ENCODE measurements at regions not wholly inside any gene's neighbourhood (a gene's known extent, or its start where the extent isn't known, plus 50 kb on each side); places are given as distances from the start of the nearest gene placed in this dataset.

DNA sequence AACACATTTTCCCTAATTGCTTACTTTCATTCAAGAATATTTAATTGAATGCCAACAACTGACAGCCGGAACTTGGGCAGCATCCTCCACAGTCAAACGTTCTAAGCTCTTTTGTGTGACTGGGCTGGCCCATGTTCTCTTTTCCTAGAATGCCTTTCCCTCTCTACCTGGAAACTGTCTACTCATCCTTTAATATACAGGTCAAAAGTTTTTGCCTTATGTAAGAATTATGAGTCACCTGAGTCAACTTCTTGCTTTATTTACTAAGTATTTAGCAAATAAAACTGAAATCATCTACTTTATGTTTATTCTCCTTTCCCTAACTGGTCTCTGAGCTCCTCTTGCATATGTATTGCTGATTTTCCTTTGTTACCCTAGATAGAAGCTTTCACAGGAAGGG lies 172.2 kb downstream of the CHRM3 start:
- no peak for DNase-seq (ENCODE audit: low spot score)
- Mint-ChIP-seq H3K27me3 (ENCODE audit: low read depth) (no peaks in the 10 kb centered on the region), H3K36me3 (no peaks in the 10 kb centered on the region), H3K4me1 (peaks cover 23% of the 10 kb centered on the region), H3K4me3 (no peak overlapping the region), H3K27ac (no peak overlapping the region), H3K9me3 (no peaks in the 10 kb centered on the region)
- TF ChIP-seq ZNF121 (CRISPR knock-in tag; IDR thresholded peaks at IDR 0.05) (no peak), OVOL2 (CRISPR knock-in tag; IDR thresholded peaks at IDR 0.05; ENCODE audit: borderline replicate concordance) (no peak), ZNF532 (CRISPR knock-in tag; IDR thresholded peaks at IDR 0.05; ENCODE audit: borderline replicate concordance) (no peak), FOXP1 (CRISPR knock-in tag; IDR thresholded peaks at IDR 0.05; ENCODE audit: borderline replicate concordance) (no peak), SOX15 (CRISPR knock-in tag; IDR thresholded peaks at IDR 0.05) (no peak), ZNF317 (CRISPR knock-in tag; IDR thresholded peaks at IDR 0.05; ENCODE audit: borderline replicate concordance, low read depth) (no peak), ZSCAN18 (CRISPR knock-in tag; IDR thresholded peaks at IDR 0.05) (no peak)
- CTCF ChIA-PET: no interaction called here
- POLR2A ChIA-PET: no interaction called here
- no peak for ATAC-seq

DNA sequence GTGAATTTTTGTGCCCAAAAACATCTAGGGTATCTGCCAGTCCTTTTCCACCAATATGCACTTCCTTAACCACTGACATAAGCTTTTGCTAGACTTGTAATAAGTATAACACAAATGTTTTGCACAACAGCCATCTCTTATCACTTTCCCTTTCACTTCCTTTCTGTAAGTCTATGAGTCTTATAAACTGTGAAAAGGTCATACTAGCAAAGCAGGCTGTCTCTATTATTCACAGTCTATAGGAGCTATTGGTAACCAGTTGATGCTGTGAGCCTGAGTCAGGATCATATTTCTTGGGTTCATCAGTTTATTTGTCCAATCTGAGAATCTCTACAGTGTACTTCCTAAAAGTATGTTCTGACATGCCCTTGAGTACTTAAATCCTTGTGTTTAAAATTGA lies 172.6 kb downstream of the CHRM3 start:
- Mint-ChIP-seq H3K27ac (no peak overlapping the region), H3K4me3 (no peak overlapping the region), H3K4me1 (peaks cover 23% of the 10 kb centered on the region), H3K27me3 (ENCODE audit: low read depth) (no peaks in the 10 kb centered on the region), H3K9me3 (no peaks in the 10 kb centered on the region), H3K36me3 (no peaks in the 10 kb centered on the region)
- DNase-seq (ENCODE audit: low spot score): no peak
- ChIA-PET CTCF (no interaction called here), POLR2A (no interaction called here)
- ATAC-seq: no peak
- TF ChIP-seq ZNF121 (CRISPR knock-in tag; IDR thresholded peaks at IDR 0.05) (no peak), ZNF281 (CRISPR knock-in tag; IDR thresholded peaks at IDR 0.05) (no peak), AFF4 (CRISPR knock-in tag; IDR thresholded peaks at IDR 0.05; ENCODE audit: borderline replicate concordance) (no peak), FOXK1 (CRISPR knock-in tag; IDR thresholded peaks at IDR 0.05) (no peak), SMAD3 (CRISPR knock-in tag; IDR thresholded peaks at IDR 0.05; ENCODE audit: borderline replicate concordance) (no peak), STAT6 (CRISPR knock-in tag; conservative IDR thresholded peaks at IDR 0.05; ENCODE audit: low read depth) (no peak), USF1 (CRISPR knock-in tag; IDR thresholded peaks at IDR 0.05) (no peak), ZNF138 (CRISPR knock-in tag; conservative IDR thresholded peaks at IDR 0.05) (no peak), NR2C2 (CRISPR knock-in tag; IDR thresholded peaks at IDR 0.05) (no peak), NR3C1 (CRISPR knock-in tag; conservative IDR thresholded peaks at IDR 0.05; ENCODE audit: low read depth) (no peak), EMX1 (CRISPR knock-in tag; IDR thresholded peaks at IDR 0.05) (no peak)
- TF ChIP-seq, protein P1, sequence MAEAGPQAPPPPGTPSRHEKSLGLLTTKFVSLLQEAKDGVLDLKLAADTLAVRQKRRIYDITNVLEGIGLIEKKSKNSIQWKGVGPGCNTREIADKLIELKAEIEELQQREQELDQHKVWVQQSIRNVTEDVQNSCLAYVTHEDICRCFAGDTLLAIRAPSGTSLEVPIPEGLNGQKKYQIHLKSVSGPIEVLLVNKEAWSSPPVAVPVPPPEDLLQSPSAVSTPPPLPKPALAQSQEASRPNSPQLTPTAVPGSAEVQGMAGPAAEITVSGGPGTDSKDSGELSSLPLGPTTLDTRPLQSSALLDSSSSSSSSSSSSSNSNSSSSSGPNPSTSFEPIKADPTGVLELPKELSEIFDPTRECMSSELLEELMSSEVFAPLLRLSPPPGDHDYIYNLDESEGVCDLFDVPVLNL (CRISPR knock-in tag; IDR thresholded peaks at IDR 0.05; ENCODE audit: borderline replicate concordance, low read depth): no peak

Measured in WTC11 (cell line).